ENCODE measurements at regions not wholly inside any gene's neighbourhood (a gene's known extent, or its start where the extent isn't known, plus 50 kb on each side); places are given as distances from the start of the nearest gene placed in this dataset.

- TF ChIP-seq RARB (CRISPR knock-in tag; IDR thresholded peaks at IDR 0.05) (no peak), ZNF565 (CRISPR knock-in tag; conservative IDR thresholded peaks at IDR 0.05; ENCODE audit: low read depth) (no peak), CSDC2 (CRISPR knock-in tag; IDR thresholded peaks at IDR 0.05) (no peak), SNAI2 (CRISPR knock-in tag; IDR thresholded peaks at IDR 0.05) (no peak)
Measured at GRCh38 chr6:79301290-79301689, 66.8 kb upstream of the HMGN3 start.
